ENCODE measurements at regions not wholly inside any gene's neighbourhood (a gene's known extent, or its start where the extent isn't known, plus 50 kb on each side); places are given as distances from the start of the nearest gene placed in this dataset.

- no peak overlapping the region for H3K27ac ChIP-seq
- DNase-seq: no peak
- H3K36me3 ChIP-seq (replicated peaks in 1 of 2): no peaks in the 10 kb centered on the region
- H3K4me3 ChIP-seq: no peak overlapping the region
- no peaks in the 10 kb centered on the region for H3K27me3 ChIP-seq
- intact Hi-C loops (cut with DNase I): no loop called here
- TF ChIP-seq CTCF (IDR thresholded peaks at IDR 0.05) (no peak), POLR2A (IDR thresholded peaks at IDR 0.05) (no peak)
- no peaks in the 10 kb centered on the region for H3K9me3 ChIP-seq (replicated peaks in 1 of 3)
- no peaks in the 10 kb centered on the region for H3K4me1 ChIP-seq (replicated peaks in 1 of 2)
- 63 to 80% (median 75%) methylated on average over 2 of the region's 2 CpGs for WGBS, 4 donors
Measured at GRCh38 chr9:80028501-80028900, 456.7 kb downstream of the TLE4 start.

- Histone ChIP-seq H3K36me3 (replicated peaks in 1 of 2) (no peaks in the 10 kb centered on the region), H3K27ac (no peak overlapping the region), H3K9me3 (replicated peaks in 1 of 3) (no peaks in the 10 kb centered on the region), H3K27me3 (no peaks in the 10 kb centered on the region), H3K4me3 (no peak overlapping the region), H3K4me1 (replicated peaks in 1 of 2) (no peaks in the 10 kb centered on the region)
- DNase-seq: no peak
- intact Hi-C loops (cut with DNase I): no loop called here
- WGBS, 4 donors: 78 to 90% (median 81%) methylated on average over 5 of the region's 5 CpGs
- TF ChIP-seq CTCF (IDR thresholded peaks at IDR 0.05) (no peak), POLR2A (IDR thresholded peaks at IDR 0.05) (no peak)
Measured at GRCh38 chr9:80025796-80026520, 454.2 kb downstream of the TLE4 start.

GRCh38 chr9:80025131-80025530 is 453.4 kb downstream of the TLE4 start:
- Histone ChIP-seq H3K4me3 (no peak overlapping the region), H3K27ac (no peak overlapping the region), H3K36me3 (replicated peaks in 1 of 2) (no peaks in the 10 kb centered on the region), H3K27me3 (no peaks in the 10 kb centered on the region), H3K4me1 (replicated peaks in 1 of 2) (no peaks in the 10 kb centered on the region), H3K9me3 (replicated peaks in 1 of 3) (no peaks in the 10 kb centered on the region)
- no peak for DNase-seq
- no peak for TF ChIP-seq POLR2A (IDR thresholded peaks at IDR 0.05)
- no peak for TF ChIP-seq CTCF (IDR thresholded peaks at IDR 0.05)
- 79 to 97% (median 84%) methylated on average over 1 of the region's 1 CpG for WGBS, 4 donors
- intact Hi-C loops (cut with DNase I): no loop called here

GRCh38 chr9:80020530-80020929 is 448.8 kb downstream of the TLE4 start:
- intact Hi-C loops (cut with DNase I): no loop called here
- H3K4me1 ChIP-seq (replicated peaks in 1 of 2): no peaks in the 10 kb centered on the region

More at GRCh38 chr9:80020530-80020929, 448.8 kb downstream of the TLE4 start:
- no peak for DNase-seq
- no peak overlapping the region for H3K4me3 ChIP-seq
- no peaks in the 10 kb centered on the region for H3K36me3 ChIP-seq (replicated peaks in 1 of 2)
- H3K9me3 ChIP-seq (replicated peaks in 1 of 3): no peaks in the 10 kb centered on the region
- no peaks in the 10 kb centered on the region for H3K27me3 ChIP-seq
- no peak for TF ChIP-seq POLR2A (IDR thresholded peaks at IDR 0.05)
- TF ChIP-seq CTCF (IDR thresholded peaks at IDR 0.05): no peak
- no peak overlapping the region for H3K27ac ChIP-seq

Measured in adrenal gland (tissue), 9 donors.